ENCODE measurements at regions not wholly inside any gene's neighbourhood (a gene's known extent, or its start where the extent isn't known, plus 50 kb on each side); places are given as distances from the start of the nearest gene placed in this dataset.

DNA sequence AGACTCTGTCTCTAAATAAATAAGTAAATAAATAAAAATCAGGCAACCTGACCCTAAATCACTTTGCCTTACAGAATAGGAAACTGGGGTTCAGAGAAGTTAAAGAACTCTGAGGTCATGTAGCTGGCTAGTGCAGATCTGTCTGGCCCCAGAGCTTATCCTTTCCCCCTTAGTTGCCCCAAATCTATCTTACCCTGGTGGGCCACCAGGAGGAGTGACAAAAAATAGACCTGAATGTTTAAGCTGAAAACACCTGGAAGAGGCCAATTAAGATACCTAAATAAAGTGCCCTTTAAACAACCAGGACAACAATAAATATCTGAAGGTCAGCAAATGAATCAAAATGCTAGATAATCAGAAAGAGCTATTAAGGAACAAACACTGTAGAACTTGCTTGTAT, 59.7 kb downstream of the TEX35 start:
- ATAC-seq (ENCODE audit: low FRiP score) (no peak), DNase-seq (no peak)
- H3K27ac ChIP-seq (ENCODE audit: low read depth in 1 of 2, low read length in 2 of 2): no peak overlapping the region
- H3K9me3 ChIP-seq (ENCODE audit: control insufficient read depth, low read length): no peaks in the 10 kb centered on the region
- H3K36me3 ChIP-seq (ENCODE audit: control insufficient read depth in 1 of 2, insufficient read depth in 2 of 2, low read length in 1 of 2): no peaks in the 10 kb centered on the region
- no peaks in the 10 kb centered on the region for H3K27me3 ChIP-seq (ENCODE audit: control insufficient read depth in 1 of 2, insufficient read depth in 2 of 2, low read length in 1 of 2)
- no peak overlapping the region for H3K4me3 ChIP-seq (ENCODE audit: low read length in 2 of 2)
- H3K4me1 ChIP-seq (ENCODE audit: control insufficient read depth in 1 of 2, insufficient read depth in 2 of 2, low read length in 2 of 2): no peaks in the 10 kb centered on the region
- intact Hi-C loops (cut with DNase I): no loop called here

DNA sequence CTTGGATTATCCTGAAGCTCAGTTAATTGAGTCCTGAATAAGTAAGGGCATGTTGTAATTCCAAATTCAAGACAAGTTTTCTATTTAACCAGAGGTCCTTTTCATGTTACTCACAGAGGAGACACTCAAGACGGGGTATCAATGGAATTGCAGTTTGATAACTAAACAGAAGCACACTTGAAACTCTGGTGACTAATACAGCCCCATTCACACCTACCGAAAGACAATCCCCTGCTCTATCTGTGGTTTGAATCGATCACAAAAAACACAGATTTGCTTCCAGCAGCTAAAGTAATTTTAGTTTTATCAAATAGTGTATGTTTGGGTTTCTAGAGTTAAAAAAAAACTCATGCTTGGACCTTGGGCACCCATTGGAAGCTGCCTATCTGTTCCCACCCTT, 60.4 kb downstream of the TEX35 start:
- Histone ChIP-seq H3K27me3 (ENCODE audit: control insufficient read depth in 1 of 2, insufficient read depth in 2 of 2, low read length in 1 of 2) (no peaks in the 10 kb centered on the region), H3K36me3 (ENCODE audit: control insufficient read depth in 1 of 2, insufficient read depth in 2 of 2, low read length in 1 of 2) (no peaks in the 10 kb centered on the region), H3K27ac (ENCODE audit: low read depth in 1 of 2, low read length in 2 of 2) (no peak overlapping the region), H3K9me3 (ENCODE audit: control insufficient read depth, low read length) (no peaks in the 10 kb centered on the region), H3K4me3 (ENCODE audit: low read length in 2 of 2) (no peak overlapping the region), H3K4me1 (ENCODE audit: control insufficient read depth in 1 of 2, insufficient read depth in 2 of 2, low read length in 2 of 2) (no peaks in the 10 kb centered on the region)
- WGBS, 2 donors: 88 to 94% methylated on average over 3 of the region's 3 CpGs
- DNase-seq (no peak), ATAC-seq (ENCODE audit: low FRiP score) (no peak)
- intact Hi-C loops (cut with DNase I): no loop called here

DNA sequence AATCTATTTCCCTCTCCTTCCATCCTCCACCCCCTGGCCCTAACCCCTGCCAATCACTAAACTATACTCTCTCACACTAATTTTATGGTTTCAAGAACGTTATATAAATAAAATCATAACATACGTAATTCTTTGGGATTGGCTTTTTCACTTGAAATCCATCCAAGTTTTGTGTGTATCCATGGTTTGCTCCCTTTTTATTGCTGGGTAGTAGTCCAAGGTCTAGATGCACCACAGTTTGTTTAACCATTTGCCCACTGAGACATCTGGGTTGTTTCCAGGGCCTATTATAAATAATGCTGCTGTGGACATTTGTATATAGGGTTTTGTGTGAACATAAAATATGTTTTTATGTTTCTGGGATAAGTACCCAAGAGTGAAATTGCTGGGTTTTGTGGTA, 61.4 kb downstream of the TEX35 start:
- H3K36me3 ChIP-seq (ENCODE audit: control insufficient read depth in 1 of 2, insufficient read depth in 2 of 2, low read length in 1 of 2): no peaks in the 10 kb centered on the region
- H3K9me3 ChIP-seq (ENCODE audit: control insufficient read depth, low read length): no peaks in the 10 kb centered on the region
- intact Hi-C loops (cut with DNase I): no loop called here
- WGBS, 2 donors: 44 to 67% methylated on average over 2 of the region's 2 CpGs
- no peak overlapping the region for H3K4me3 ChIP-seq (ENCODE audit: low read length in 2 of 2)
- H3K27me3 ChIP-seq (ENCODE audit: control insufficient read depth in 1 of 2, insufficient read depth in 2 of 2, low read length in 1 of 2): no peaks in the 10 kb centered on the region
- no peak overlapping the region for H3K27ac ChIP-seq (ENCODE audit: low read depth in 1 of 2, low read length in 2 of 2)
- DNase-seq (no peak), ATAC-seq (ENCODE audit: low FRiP score) (no peak)
- H3K4me1 ChIP-seq (ENCODE audit: control insufficient read depth in 1 of 2, insufficient read depth in 2 of 2, low read length in 2 of 2): no peaks in the 10 kb centered on the region

DNA sequence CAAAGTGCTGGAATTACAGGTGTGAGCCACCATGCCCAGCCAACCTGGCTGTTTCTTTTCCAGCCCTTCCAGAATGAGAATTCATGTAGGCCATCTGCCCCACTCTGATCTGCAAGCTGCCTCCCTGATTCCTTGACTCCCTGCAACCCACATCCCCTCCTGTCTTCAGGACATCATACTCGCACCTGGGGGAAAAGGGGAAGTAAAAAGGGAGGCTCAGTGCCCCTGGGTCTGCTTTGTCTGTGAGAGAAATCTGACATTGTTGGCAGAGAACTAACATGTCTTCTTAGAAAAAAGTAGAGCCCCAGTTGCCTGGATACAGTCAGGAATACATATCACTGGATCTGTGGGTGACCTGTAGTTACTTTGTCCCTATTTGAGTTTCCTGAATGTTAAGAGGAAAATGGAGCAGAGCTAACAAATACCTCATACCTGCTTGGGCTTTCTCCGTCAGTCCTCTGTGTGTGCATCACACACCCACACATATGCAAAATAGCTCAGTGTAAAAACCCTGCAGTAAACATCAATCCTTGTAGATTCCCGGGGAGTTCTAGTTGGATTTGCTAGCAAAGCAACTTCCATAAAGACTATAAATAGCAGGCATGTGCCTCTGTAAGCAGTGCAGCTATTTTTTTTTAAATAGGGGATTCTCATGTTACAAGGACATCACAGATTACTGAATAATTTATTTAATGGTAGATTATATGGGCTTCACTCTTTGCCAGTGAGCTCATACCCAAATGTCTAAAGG, 62.9 kb downstream of the TEX35 start:
- intact Hi-C loops (cut with DNase I): no loop called here
- Histone ChIP-seq H3K4me1 (ENCODE audit: control insufficient read depth in 1 of 2, insufficient read depth in 2 of 2, low read length in 2 of 2) (no peaks in the 10 kb centered on the region), H3K27me3 (ENCODE audit: control insufficient read depth in 1 of 2, insufficient read depth in 2 of 2, low read length in 1 of 2) (no peaks in the 10 kb centered on the region), H3K27ac (ENCODE audit: low read depth in 1 of 2, low read length in 2 of 2) (no peak overlapping the region), H3K9me3 (ENCODE audit: control insufficient read depth, low read length) (no peaks in the 10 kb centered on the region), H3K4me3 (ENCODE audit: low read length in 2 of 2) (no peak overlapping the region), H3K36me3 (ENCODE audit: control insufficient read depth in 1 of 2, insufficient read depth in 2 of 2, low read length in 1 of 2) (no peaks in the 10 kb centered on the region)
- DNase-seq (no peak), ATAC-seq (ENCODE audit: low FRiP score) (no peak)
- 43% methylated on average over 3 of the region's 3 CpGs for WGBS, 2 donors

DNA sequence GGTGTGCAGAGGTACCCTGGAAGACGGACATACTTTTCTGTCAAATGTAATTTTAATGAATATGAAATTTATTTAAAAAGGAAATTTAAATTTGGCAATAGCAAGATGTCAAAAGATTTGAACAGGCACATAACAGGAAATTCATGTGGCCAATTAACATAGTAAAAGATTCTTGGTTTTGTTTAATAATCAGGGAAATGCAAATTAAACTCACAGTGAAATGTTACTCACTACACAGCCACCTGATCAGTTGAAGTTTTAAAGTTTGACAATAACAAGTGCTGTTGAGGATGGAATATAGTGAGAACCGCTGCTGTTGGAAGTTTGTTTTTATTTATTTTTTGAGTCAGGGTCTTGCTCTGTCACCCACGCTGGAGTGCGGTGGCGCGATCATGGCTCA, 63.9 kb downstream of the TEX35 start:
- H3K27ac ChIP-seq (ENCODE audit: low read depth in 1 of 2, low read length in 2 of 2): no peak overlapping the region
- H3K36me3 ChIP-seq (ENCODE audit: control insufficient read depth in 1 of 2, insufficient read depth in 2 of 2, low read length in 1 of 2): no peaks in the 10 kb centered on the region
- H3K9me3 ChIP-seq (ENCODE audit: control insufficient read depth, low read length): no peaks in the 10 kb centered on the region
- H3K4me3 ChIP-seq (ENCODE audit: low read length in 2 of 2): no peak overlapping the region
- DNase-seq (no peak), ATAC-seq (ENCODE audit: low FRiP score) (no peak)
- intact Hi-C loops (cut with DNase I): no loop called here
- WGBS, 2 donors: 88 to 94% methylated on average over 6 of the region's 6 CpGs
- H3K4me1 ChIP-seq (ENCODE audit: control insufficient read depth in 1 of 2, insufficient read depth in 2 of 2, low read length in 2 of 2): no peaks in the 10 kb centered on the region
- no peaks in the 10 kb centered on the region for H3K27me3 ChIP-seq (ENCODE audit: control insufficient read depth in 1 of 2, insufficient read depth in 2 of 2, low read length in 1 of 2)

DNA sequence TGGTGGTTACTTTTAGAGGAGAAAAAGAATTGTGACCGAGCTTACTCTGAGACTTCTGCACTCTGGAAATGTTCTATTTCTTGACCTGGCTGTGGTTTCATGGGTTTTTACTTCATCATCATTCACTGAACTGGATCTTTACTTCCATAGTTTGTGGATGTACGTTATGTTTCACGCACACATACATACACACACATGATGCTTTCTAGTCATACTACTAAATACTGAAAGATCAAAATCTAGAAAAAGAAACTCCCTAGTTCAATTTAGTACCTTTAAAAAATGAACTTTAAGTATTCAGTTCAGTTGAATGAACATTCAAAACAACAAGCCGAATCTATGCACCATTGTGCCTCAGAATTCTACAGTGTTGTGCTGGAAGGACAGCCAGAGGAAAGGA, 65.0 kb downstream of the TEX35 start:
- 86 to 87% methylated on average over 4 of the region's 4 CpGs for WGBS, 2 donors
- Histone ChIP-seq H3K4me1 (ENCODE audit: control insufficient read depth in 1 of 2, insufficient read depth in 2 of 2, low read length in 2 of 2) (no peaks in the 10 kb centered on the region), H3K9me3 (ENCODE audit: control insufficient read depth, low read length) (no peaks in the 10 kb centered on the region), H3K27me3 (ENCODE audit: control insufficient read depth in 1 of 2, insufficient read depth in 2 of 2, low read length in 1 of 2) (no peaks in the 10 kb centered on the region), H3K36me3 (ENCODE audit: control insufficient read depth in 1 of 2, insufficient read depth in 2 of 2, low read length in 1 of 2) (no peaks in the 10 kb centered on the region), H3K4me3 (ENCODE audit: low read length in 2 of 2) (no peak overlapping the region), H3K27ac (ENCODE audit: low read depth in 1 of 2, low read length in 2 of 2) (no peak overlapping the region)
- no peak for DNase-seq
- intact Hi-C loops (cut with DNase I): no loop called here
- no peak for ATAC-seq (ENCODE audit: low FRiP score)

DNA sequence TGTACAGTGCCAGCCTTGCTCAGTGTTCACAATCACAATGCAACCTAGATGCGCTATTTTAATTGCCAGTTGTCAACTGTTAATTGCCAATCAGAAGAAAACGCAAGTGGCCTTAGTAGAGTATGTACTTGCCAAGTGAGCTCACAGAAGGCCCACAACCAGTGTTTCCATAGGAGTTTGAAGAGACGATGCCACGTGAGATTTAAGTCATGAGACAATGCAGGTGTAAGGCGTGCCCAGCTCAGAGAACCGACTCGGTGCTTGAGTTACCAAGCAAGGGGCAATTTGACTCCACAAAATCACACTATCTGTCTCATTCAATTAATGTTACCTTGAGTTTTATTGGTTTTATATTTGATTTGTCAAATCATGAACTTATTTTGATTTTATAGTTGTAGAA, 65.6 kb downstream of the TEX35 start:
- no peaks in the 10 kb centered on the region for H3K9me3 ChIP-seq (ENCODE audit: control insufficient read depth, low read length)
- H3K4me3 ChIP-seq (ENCODE audit: low read length in 2 of 2): no peak overlapping the region
- WGBS, 2 donors: 95% methylated on average over 7 of the region's 7 CpGs
- ATAC-seq (ENCODE audit: low FRiP score): no peak
- no peaks in the 10 kb centered on the region for H3K27me3 ChIP-seq (ENCODE audit: control insufficient read depth in 1 of 2, insufficient read depth in 2 of 2, low read length in 1 of 2)
- no peaks in the 10 kb centered on the region for H3K4me1 ChIP-seq (ENCODE audit: control insufficient read depth in 1 of 2, insufficient read depth in 2 of 2, low read length in 2 of 2)
- no peak overlapping the region for H3K27ac ChIP-seq (ENCODE audit: low read depth in 1 of 2, low read length in 2 of 2)
- DNase-seq: no peak
- intact Hi-C loops (cut with DNase I): no loop called here
- H3K36me3 ChIP-seq (ENCODE audit: control insufficient read depth in 1 of 2, insufficient read depth in 2 of 2, low read length in 1 of 2): no peaks in the 10 kb centered on the region

DNA sequence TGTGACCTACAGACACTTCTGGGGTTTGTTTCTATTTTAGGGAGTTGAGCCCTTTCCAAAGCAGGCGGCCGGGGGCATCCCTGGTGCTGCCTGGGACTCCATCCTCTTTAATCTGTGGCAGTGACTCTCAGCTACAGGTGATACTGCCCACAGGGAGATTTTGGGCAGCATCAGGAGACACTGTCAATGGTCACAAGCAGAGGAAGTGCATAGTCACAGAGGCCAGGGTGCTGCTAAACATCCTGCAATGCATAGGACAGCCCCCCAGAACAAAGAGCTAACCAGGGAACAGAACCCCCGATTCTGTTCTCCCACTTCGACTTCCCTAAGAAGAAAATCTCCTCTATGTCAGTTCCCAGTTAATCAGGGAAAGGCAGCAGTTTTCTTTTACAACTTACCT, 66.2 kb downstream of the TEX35 start:
- Histone ChIP-seq H3K36me3 (ENCODE audit: control insufficient read depth in 1 of 2, insufficient read depth in 2 of 2, low read length in 1 of 2) (no peaks in the 10 kb centered on the region), H3K27ac (ENCODE audit: low read depth in 1 of 2, low read length in 2 of 2) (no peak overlapping the region), H3K4me1 (ENCODE audit: control insufficient read depth in 1 of 2, insufficient read depth in 2 of 2, low read length in 2 of 2) (no peaks in the 10 kb centered on the region), H3K4me3 (ENCODE audit: low read length in 2 of 2) (no peak overlapping the region), H3K9me3 (ENCODE audit: control insufficient read depth, low read length) (no peaks in the 10 kb centered on the region), H3K27me3 (ENCODE audit: control insufficient read depth in 1 of 2, insufficient read depth in 2 of 2, low read length in 1 of 2) (no peaks in the 10 kb centered on the region)
- DNase-seq: no peak
- WGBS, 2 donors: 69 to 81% methylated on average over 4 of the region's 4 CpGs
- no peak for ATAC-seq (ENCODE audit: low FRiP score)
- intact Hi-C loops (cut with DNase I): no loop called here

DNA sequence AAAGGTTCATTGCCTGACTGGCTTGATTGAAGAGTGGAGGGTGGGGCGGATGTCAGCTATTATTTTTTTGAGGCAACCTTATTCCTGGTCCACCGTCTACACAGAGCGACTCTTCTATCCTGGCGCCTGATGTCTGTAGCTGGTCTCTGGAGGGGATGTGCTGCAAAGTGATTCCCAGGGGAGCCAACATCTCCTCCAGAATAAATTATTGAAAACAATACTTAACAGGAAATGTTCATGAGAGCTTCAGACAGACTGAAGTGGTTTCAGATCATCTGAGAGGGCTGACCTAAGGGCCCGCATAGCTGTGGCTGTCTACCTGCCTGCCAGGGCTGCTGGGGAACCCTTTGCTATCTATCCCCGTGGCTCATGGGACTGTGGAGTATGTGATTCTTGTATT, 66.7 kb downstream of the TEX35 start:
- intact Hi-C loops (cut with DNase I): no loop called here
- no peak overlapping the region for H3K4me3 ChIP-seq (ENCODE audit: low read length in 2 of 2)

More for the DNA sequence above, 66.7 kb downstream of the TEX35 start:
- no peaks in the 10 kb centered on the region for H3K27me3 ChIP-seq (ENCODE audit: control insufficient read depth in 1 of 2, insufficient read depth in 2 of 2, low read length in 1 of 2)
- ATAC-seq (ENCODE audit: low FRiP score): no peak
- no peak for DNase-seq
- no peaks in the 10 kb centered on the region for H3K9me3 ChIP-seq (ENCODE audit: control insufficient read depth, low read length)
- no peak overlapping the region for H3K27ac ChIP-seq (ENCODE audit: low read depth in 1 of 2, low read length in 2 of 2)
- no peaks in the 10 kb centered on the region for H3K36me3 ChIP-seq (ENCODE audit: control insufficient read depth in 1 of 2, insufficient read depth in 2 of 2, low read length in 1 of 2)
- no peaks in the 10 kb centered on the region for H3K4me1 ChIP-seq (ENCODE audit: control insufficient read depth in 1 of 2, insufficient read depth in 2 of 2, low read length in 2 of 2)
- WGBS, 2 donors: 81 to 89% methylated on average over 6 of the region's 6 CpGs
